ENCODE measurements at regions not wholly inside any gene's neighbourhood (a gene's known extent, or its start where the extent isn't known, plus 50 kb on each side); places are given as distances from the start of the nearest gene placed in this dataset.
A peak's percentile ranks its signal among the peaks of the same experiment; 100 is the strongest.

- TF ChIP-seq ZNF326 (CRISPR knock-in tag; IDR thresholded peaks at IDR 0.05; ENCODE audit: borderline replicate concordance): no peak
- peak; percentile 55; the same call in 1 of the 2 replicates for TF ChIP-seq KDM5B (CRISPR knock-in tag; IDR thresholded peaks at IDR 0.05; ENCODE audit: borderline replicate concordance)
- no peak for TF ChIP-seq ZNF543 (CRISPR knock-in tag; IDR thresholded peaks at IDR 0.05)
- TF ChIP-seq RFX1 (IDR thresholded peaks at IDR 0.05): no peak
- 0 out of 2 replicates have a peak, but pooled peaks have one; percentile 46 for TF ChIP-seq KLF15 (CRISPR knock-in tag; IDR thresholded peaks at IDR 0.05; ENCODE audit: borderline replicate concordance)
- no peak for TF ChIP-seq RERE (CRISPR knock-in tag; IDR thresholded peaks at IDR 0.05; ENCODE audit: low read depth)
- TF ChIP-seq, protein P1, sequence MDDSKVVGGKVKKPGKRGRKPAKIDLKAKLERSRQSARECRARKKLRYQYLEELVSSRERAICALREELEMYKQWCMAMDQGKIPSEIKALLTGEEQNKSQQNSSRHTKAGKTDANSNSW (CRISPR knock-in tag; IDR thresholded peaks at IDR 0.05; ENCODE audit: borderline replicate concordance): no peak
- no peak for TF ChIP-seq ZNF790 (CRISPR knock-in tag; IDR thresholded peaks at IDR 0.05; ENCODE audit: borderline replicate concordance)
- TF ChIP-seq ZBTB43 (CRISPR knock-in tag; conservative IDR thresholded peaks at IDR 0.05): peak; percentile 81
- no peak for TF ChIP-seq KDM6A (CRISPR knock-in tag; IDR thresholded peaks at IDR 0.05; ENCODE audit: low read depth)
- no peak for TF ChIP-seq NR2F1 (CRISPR knock-in tag; IDR thresholded peaks at IDR 0.05)
- TF ChIP-seq FOXK2 (IDR thresholded peaks at IDR 0.05): no peak
- TF ChIP-seq TBP (CRISPR knock-in tag; IDR thresholded peaks at IDR 0.05): no peak
- TF ChIP-seq ZNF572 (CRISPR knock-in tag; IDR thresholded peaks at IDR 0.05): no peak
- no peak for TF ChIP-seq NFRKB (IDR thresholded peaks at IDR 0.05)
- no peak for TF ChIP-seq NPAS2 (CRISPR knock-in tag; IDR thresholded peaks at IDR 0.05; ENCODE audit: borderline replicate concordance)
- TF ChIP-seq PRDM15 (CRISPR knock-in tag; IDR thresholded peaks at IDR 0.05): peak; percentile 75; the same call in 1 of the 2 replicates
- TF ChIP-seq DNMT3B (CRISPR knock-in tag; conservative IDR thresholded peaks at IDR 0.05): no peak
- 0 out of 2 replicates have a peak, but pooled peaks have one; percentile 25 for TF ChIP-seq ZNF333 (CRISPR knock-in tag; IDR thresholded peaks at IDR 0.05; ENCODE audit: borderline replicate concordance)
- no peak for TF ChIP-seq ZNF256 (CRISPR knock-in tag; conservative IDR thresholded peaks at IDR 0.05)
Measured at GRCh38 chr6:167396659-167397490, 72.0 kb downstream of the TTLL2 start (continued).
